GM12872 (cell line): ENCODE measurements at regions not wholly inside any gene's neighbourhood (a gene's known extent, or its start where the extent isn't known, plus 50 kb on each side); places are given as distances from the start of the nearest gene placed in this dataset.

ENCODE experiments used
- TF ChIP-seq, protein P1 (sequence below): IDR thresholded peaks from 3 replicates; pipeline ENCODE4 v1.5.1; 2011; ENCODE audit warnings: low read depth, mild to moderate bottlenecking, low read length, moderate library complexity; ENCODE audit not compliant: insufficient read depth

DNA sequence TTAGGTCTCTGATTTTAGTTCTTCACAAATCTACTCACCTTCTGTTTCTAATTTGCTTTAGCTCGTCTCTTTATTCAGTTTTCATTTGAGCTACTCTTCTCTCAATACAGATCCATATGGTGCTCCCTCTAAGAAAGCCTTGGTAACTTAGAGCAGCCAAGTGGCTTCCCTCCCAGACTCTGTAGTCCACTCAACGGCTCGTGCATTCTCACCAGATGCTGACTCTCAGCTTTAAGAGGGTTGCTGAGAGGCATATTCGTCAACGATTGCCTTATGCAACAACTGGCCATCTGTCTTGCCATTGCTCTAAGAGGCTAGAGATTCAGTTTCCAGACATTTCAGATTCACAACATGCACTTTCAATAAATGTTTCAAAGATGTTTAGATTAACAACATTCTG lies 785.8 kb upstream of the SLC10A2 start:
- TF ChIP-seq, protein P1, sequence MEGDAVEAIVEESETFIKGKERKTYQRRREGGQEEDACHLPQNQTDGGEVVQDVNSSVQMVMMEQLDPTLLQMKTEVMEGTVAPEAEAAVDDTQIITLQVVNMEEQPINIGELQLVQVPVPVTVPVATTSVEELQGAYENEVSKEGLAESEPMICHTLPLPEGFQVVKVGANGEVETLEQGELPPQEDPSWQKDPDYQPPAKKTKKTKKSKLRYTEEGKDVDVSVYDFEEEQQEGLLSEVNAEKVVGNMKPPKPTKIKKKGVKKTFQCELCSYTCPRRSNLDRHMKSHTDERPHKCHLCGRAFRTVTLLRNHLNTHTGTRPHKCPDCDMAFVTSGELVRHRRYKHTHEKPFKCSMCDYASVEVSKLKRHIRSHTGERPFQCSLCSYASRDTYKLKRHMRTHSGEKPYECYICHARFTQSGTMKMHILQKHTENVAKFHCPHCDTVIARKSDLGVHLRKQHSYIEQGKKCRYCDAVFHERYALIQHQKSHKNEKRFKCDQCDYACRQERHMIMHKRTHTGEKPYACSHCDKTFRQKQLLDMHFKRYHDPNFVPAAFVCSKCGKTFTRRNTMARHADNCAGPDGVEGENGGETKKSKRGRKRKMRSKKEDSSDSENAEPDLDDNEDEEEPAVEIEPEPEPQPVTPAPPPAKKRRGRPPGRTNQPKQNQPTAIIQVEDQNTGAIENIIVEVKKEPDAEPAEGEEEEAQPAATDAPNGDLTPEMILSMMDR = no peak

DNA sequence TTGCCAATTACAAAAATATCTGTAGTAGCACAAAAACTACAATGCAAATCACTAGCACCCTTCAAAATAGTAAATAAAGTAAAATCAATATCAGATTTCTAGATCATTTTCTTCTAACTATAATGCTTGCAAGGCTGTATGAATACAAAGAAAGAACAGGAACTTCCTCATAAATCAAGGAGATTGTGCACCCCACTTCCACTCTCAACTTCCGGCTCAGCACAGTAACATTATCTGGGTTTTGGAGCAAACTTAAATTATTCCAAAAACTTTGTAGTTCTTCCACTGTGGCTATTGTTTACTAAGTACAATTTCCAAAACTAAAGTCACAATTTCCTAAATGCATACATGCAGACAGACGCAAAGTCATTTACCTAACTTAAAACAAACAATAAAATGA lies 778.3 kb upstream of the SLC10A2 start:
- TF ChIP-seq, protein P1 = no peak

DNA sequence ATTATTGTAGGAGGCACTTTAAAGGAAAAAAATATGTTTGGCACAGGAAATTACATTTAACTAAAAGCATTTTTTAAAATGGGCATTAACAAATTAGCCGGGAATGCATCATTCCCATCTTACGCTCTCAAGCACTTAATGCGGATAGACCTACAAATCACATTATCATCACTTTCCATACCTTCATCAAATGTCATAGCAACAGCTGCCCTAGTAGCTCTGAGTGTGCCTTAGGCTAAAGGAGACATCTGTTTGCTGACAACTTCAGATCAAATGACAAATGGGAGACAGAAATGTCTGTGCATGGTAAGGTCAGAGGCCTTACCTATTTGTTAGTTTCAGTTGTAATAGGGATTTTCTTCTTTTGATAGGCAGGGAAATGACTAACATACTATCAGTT lies 773.2 kb upstream of the SLC10A2 start:
- TF ChIP-seq, protein P1 = no peak

DNA sequence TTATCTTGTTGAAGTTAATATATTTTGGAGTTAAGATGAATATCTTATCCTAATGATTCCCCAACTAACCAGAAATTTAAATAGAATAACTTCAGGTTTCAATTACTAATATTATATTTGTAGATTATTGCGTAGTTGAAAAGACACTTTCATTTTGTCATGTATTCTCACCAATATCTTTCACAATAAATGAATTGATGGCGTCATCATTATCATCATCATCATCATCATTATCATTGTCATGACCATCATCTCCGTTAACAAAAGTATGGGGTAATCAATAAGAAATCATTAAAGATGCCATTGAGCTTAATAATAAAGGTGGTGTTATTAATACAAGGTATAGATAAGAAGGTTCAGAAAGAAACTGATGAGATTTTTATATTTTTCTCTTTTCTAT lies 768.8 kb upstream of the SLC10A2 start:
- TF ChIP-seq, protein P1 = no peak

DNA sequence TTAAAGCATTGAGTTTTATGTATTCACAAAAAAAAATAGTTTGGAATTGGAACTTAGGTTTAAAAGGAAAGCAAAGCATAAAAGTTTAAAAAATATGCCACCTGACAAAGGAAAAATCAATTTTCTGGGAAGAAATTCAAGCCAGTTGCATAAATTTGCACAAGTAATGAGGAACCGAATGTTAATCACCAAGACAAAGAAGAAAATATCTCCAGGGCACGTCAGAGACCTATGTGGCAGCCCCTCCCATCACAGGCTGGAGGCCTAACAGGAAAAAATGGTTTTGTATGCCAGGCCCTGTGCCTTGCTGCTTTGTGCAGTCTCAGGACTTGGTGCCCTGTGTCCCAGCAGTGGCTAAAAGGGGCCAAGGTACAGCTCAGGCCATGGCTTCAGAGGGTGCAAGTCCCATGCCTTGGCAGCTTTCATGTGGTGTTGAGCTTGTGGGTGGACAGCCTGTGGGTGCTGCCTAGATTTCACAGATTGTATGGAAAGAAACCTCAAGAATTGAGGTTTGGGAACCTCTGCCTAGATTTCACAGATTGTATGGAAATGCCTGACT lies 767.2 kb upstream of the SLC10A2 start:
- TF ChIP-seq, protein P1 = no peak

DNA sequence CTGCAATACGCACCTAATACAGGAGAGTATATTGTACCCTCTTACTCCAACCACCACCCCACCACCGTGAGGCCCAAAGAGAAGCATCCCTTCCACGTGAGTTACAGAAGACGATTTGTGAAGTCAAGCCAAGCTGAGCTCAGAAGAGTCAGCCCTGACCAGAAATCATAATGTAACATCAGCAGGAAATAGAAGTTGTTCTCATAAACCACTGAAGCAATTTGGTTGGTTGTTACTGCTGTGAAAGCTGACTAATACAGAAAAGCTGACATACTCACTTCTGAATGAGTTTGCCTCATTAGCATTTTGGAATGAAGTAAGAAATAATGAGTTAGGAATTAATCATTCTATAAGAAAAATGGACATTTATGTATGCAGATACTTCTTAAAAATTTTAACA lies 749.4 kb upstream of the SLC10A2 start:
- TF ChIP-seq, protein P1 = no peak

DNA sequence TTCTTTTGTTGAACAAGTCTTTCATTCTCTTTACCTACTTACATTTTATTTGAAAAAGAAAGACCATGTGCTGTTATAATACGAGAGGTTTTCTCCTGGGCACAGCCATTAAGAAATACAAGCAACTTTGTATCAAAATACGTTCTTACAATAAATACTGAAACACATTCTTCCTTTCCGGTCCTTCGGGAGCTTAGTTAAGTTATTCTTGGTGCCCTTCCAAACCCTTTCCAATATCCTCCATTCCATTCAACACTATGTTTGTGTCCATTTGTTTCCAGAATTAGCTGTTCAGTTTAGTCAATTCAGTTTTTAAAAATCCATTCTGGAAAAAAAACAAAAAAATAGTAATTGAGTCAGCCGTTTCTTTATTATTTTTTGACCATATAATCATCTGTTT lies 746.8 kb upstream of the SLC10A2 start:
- TF ChIP-seq, protein P1 = no peak
